Neural progenitor cell (in vitro differentiated cells): ENCODE measurements at regions not wholly inside any gene's neighbourhood (a gene's known extent, or its start where the extent isn't known, plus 50 kb on each side); places are given as distances from the start of the nearest gene placed in this dataset.

Experiments
- DNase-seq: peaks from one replicate; pipeline ENCODE4 v3.0.0-alpha.2; 2016; ENCODE audit warnings: low spot score
- H2AFZ ChIP-seq: fragments of 200-600 bp; sonication (generic); replicated peaks from 2 replicates; pipeline ENCODE4 v1.6.1; 2016; ENCODE audit warnings: antibody characterized with exemption
- H3F3A ChIP-seq: fragments of 200-600 bp; sonication (generic); 2 replicates; pipeline ENCODE4 v1.6.1; 2016; ENCODE audit warnings: antibody characterized with exemption, low read depth
- H3K27ac ChIP-seq: fragments of 200-600 bp; sonication (generic); 2 replicates; pipeline ENCODE4 v1.5.1; 2016; ENCODE audit warnings: mild to moderate bottlenecking
- H3K27me3 ChIP-seq: fragments of 200-600 bp; sonication (generic); 2 replicates; pipeline ENCODE4 v1.6.1; 2016; ENCODE audit warnings: mild to moderate bottlenecking, moderate library complexity
- H3K36me3 ChIP-seq: fragments of 200-600 bp; sonication (generic); 2 replicates; pipeline ENCODE4 v1.5.1; 2016
- H3K4me1 ChIP-seq: fragments of 200-600 bp; sonication (generic); 2 replicates; pipeline ENCODE4 v1.6.1; 2016; ENCODE audit warnings: mixed run types
- H3K4me2 ChIP-seq: fragments of 200-600 bp; sonication (generic); 2 replicates; pipeline ENCODE4 v1.6.1; 2016
- H3K4me3 ChIP-seq: fragments of 200-600 bp; sonication (generic); 2 replicates; pipeline ENCODE4 v1.5.1; 2016
- H3K79me2 ChIP-seq: fragments of 200-600 bp; sonication (generic); 2 replicates; pipeline ENCODE4 v1.6.1; 2016; ENCODE audit warnings: low read depth
- H3K9ac ChIP-seq: fragments of 200-600 bp; sonication (generic); 2 replicates; pipeline ENCODE4 v1.6.1; 2016
- H3K9me3 ChIP-seq: fragments of 200-600 bp; sonication (generic); 2 replicates; pipeline ENCODE4 v1.5.1; 2016; ENCODE audit warnings: low read depth
- H4K20me1 ChIP-seq: fragments of 200-600 bp; sonication (generic); 2 replicates; pipeline ENCODE4 v1.6.1; 2016; ENCODE audit warnings: low read depth
- H3K27ac Mint-ChIP-seq: 3 replicates; pipeline ENCODE4 v1.8.0; 2021; ENCODE audit warnings: mixed read lengths
- H3K27me3 Mint-ChIP-seq: 2 replicates; pipeline ENCODE4 v1.8.0; 2022; ENCODE audit warnings: low read depth, mild to moderate bottlenecking, inconsistent platforms, moderate library complexity, mixed read lengths; ENCODE audit not compliant: insufficient read depth
- H3K36me3 Mint-ChIP-seq: 3 replicates; pipeline ENCODE4 v1.8.0; 2021; ENCODE audit warnings: mixed read lengths
- H3K4me1 Mint-ChIP-seq: 3 replicates; pipeline ENCODE4 v1.8.0; 2021; ENCODE audit warnings: mixed read lengths
- H3K4me3 Mint-ChIP-seq: 3 replicates; pipeline ENCODE4 v1.8.0; 2021; ENCODE audit warnings: mild to moderate bottlenecking, moderate library complexity, mixed read lengths
- H3K9me3 Mint-ChIP-seq: 3 replicates; pipeline ENCODE4 v1.8.0; 2020; ENCODE audit warnings: mixed read lengths
- EZH2 ChIP-seq: fragments of 200-600 bp; sonication (generic); IDR thresholded peaks from 2 replicates; pipeline ENCODE4 v1.6.1; 2017; ENCODE audit warnings: antibody characterized with exemption, mild to moderate bottlenecking, moderate library complexity
- EZH2phosphoT487 ChIP-seq: fragments of 200-600 bp; sonication (generic); IDR thresholded peaks from 2 replicates; pipeline ENCODE4 v1.6.1; 2017; ENCODE audit warnings: antibody characterized with exemption
- TF ChIP-seq, protein P1 (sequence below): fragments of 200-600 bp; sonication (generic); IDR thresholded peaks from 2 replicates; pipeline ENCODE4 v1.5.1; 2017; ENCODE audit warnings: antibody characterized with exemption, mild to moderate bottlenecking

DNA sequence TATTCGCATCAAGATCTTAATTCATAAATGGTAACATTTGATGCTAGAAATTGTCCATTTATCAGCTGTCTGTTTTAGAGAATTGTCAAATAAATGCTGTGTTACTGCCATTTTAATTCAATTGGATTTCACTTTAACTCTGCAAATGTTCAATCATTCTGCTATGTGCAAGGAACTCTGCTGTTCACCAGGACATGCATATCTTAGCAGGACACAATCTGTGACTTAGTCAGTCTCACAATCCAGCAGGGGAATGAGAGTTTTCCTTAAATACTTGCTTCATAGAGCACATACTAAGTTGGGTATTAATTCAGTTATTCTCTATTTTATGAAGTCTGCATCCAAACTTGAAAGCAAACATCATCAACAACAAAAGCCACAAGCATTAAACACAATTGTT is 488.7 kb upstream of the MEF2C start:
- no peak overlapping the region for H2AFZ ChIP-seq
- H3K36me3 ChIP-seq, result no peaks in the 10 kb centered on the region
- DNase-seq, result no peak
- Mint-ChIP-seq H3K4me3 (no peak overlapping the region), H3K36me3 (no peaks in the 10 kb centered on the region), H3K27ac (no peak overlapping the region), H3K4me1 (no peaks in the 10 kb centered on the region), H3K27me3 (no peaks in the 10 kb centered on the region), H3K9me3 (no peaks in the 10 kb centered on the region)
- H3F3A ChIP-seq, result no peaks in the 10 kb centered on the region
- H3K4me2 ChIP-seq, result no peak overlapping the region
- no peak overlapping the region for H3K27ac ChIP-seq
- H3K27me3 ChIP-seq, result no peaks in the 10 kb centered on the region
- no peak overlapping the region for H3K4me3 ChIP-seq
- H3K9ac ChIP-seq, result no peak overlapping the region
- TF ChIP-seq EZH2 (no peak), EZH2phosphoT487 (no peak)
- TF ChIP-seq, protein P1, sequence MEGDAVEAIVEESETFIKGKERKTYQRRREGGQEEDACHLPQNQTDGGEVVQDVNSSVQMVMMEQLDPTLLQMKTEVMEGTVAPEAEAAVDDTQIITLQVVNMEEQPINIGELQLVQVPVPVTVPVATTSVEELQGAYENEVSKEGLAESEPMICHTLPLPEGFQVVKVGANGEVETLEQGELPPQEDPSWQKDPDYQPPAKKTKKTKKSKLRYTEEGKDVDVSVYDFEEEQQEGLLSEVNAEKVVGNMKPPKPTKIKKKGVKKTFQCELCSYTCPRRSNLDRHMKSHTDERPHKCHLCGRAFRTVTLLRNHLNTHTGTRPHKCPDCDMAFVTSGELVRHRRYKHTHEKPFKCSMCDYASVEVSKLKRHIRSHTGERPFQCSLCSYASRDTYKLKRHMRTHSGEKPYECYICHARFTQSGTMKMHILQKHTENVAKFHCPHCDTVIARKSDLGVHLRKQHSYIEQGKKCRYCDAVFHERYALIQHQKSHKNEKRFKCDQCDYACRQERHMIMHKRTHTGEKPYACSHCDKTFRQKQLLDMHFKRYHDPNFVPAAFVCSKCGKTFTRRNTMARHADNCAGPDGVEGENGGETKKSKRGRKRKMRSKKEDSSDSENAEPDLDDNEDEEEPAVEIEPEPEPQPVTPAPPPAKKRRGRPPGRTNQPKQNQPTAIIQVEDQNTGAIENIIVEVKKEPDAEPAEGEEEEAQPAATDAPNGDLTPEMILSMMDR, result no peak
- H4K20me1 ChIP-seq, result no peaks in the 10 kb centered on the region
- no peaks in the 10 kb centered on the region for H3K9me3 ChIP-seq
- no peaks in the 10 kb centered on the region for H3K79me2 ChIP-seq
- H3K4me1 ChIP-seq, result no peaks in the 10 kb centered on the region

DNA sequence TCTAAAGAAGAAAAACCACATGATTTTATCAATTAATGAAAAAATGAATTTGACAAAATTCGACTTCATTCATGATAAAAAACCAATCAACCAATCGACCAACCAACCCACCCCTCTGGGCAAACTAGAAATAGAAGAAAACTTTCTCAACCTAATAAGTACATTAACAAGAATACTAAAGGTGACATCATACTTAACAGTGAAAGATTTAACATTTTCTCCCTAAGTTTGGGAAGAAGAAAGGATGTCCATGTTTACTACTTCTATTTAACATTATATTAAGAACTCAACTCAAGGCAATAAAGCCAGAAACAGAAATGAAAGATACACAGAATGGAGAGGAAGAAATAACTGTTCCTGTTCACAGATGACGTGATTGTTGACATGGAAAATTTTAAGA is 476.1 kb upstream of the MEF2C start:
- no peak overlapping the region for H3K4me3 Mint-ChIP-seq
- no peaks in the 10 kb centered on the region for H3K9me3 Mint-ChIP-seq
- no peaks in the 10 kb centered on the region for H3K79me2 ChIP-seq
- DNase-seq, result no peak
- TF ChIP-seq EZH2phosphoT487, result no peak
- no peak for TF ChIP-seq EZH2
- TF ChIP-seq, protein P1, result no peak
- H3F3A ChIP-seq, result no peaks in the 10 kb centered on the region
- H3K27me3 ChIP-seq, result no peaks in the 10 kb centered on the region
- no peak overlapping the region for H2AFZ ChIP-seq
- H3K27me3 Mint-ChIP-seq, result peaks cover 2% of the 10 kb centered on the region
- H3K36me3 ChIP-seq, result no peaks in the 10 kb centered on the region
- H3K9ac ChIP-seq, result no peak overlapping the region
- H3K4me3 ChIP-seq, result no peak overlapping the region
- no peaks in the 10 kb centered on the region for H4K20me1 ChIP-seq
- no peak overlapping the region for H3K4me2 ChIP-seq
- no peaks in the 10 kb centered on the region for H3K9me3 ChIP-seq
- H3K27ac Mint-ChIP-seq, result no peak overlapping the region
- no peak overlapping the region for H3K27ac ChIP-seq
- no peaks in the 10 kb centered on the region for H3K36me3 Mint-ChIP-seq
- H3K4me1 ChIP-seq, result no peaks in the 10 kb centered on the region
- H3K4me1 Mint-ChIP-seq, result peaks cover 3% of the 10 kb centered on the region

DNA sequence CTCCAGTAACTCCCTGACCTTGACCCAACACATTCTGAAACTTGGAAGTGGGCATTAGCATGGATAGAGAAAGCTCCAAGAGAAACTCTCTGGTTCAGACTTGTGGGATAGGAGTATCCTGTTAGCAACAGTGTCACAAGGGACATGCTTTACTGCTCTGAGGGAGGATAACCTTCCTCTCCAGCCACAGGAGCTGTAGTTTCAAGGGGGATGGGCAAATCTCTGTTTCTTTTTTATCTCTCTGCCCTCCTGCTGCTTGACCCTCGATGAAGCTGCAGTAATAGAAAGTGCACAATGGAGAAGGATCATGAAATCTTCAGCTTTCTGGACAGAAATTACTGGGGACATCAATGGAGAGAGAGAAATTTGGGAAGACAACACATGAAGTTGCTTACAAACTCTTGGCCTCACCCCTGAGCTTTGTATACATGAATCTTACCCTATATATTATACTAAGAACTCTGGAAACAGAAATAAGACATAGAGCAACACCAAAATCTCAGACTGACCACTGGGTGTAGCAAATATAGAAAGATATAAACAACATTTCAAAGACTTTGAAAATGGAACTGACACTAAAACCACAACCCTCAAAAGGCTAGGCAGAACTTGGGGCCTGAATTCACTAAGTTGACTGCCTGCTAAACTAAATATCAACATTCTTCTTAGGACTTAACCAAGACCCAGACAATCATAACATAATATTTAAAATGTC is 471.0 kb upstream of the MEF2C start:
- Mint-ChIP-seq H3K4me1 (peaks cover 9% of the 10 kb centered on the region), H3K36me3 (no peaks in the 10 kb centered on the region), H3K9me3 (no peaks in the 10 kb centered on the region), H3K4me3 (no peak overlapping the region), H3K27ac (no peak overlapping the region), H3K27me3 (no peaks in the 10 kb centered on the region)
- Histone ChIP-seq H3K4me2 (no peak overlapping the region), H3K27me3 (no peaks in the 10 kb centered on the region), H3K9ac (no peak overlapping the region), H3K4me1 (peaks cover 3% of the 10 kb centered on the region), H3K36me3 (no peaks in the 10 kb centered on the region), H2AFZ (peak overlapping the region; percentile 35), H3K79me2 (no peaks in the 10 kb centered on the region), H3K27ac (no peak overlapping the region), H3K4me3 (no peak overlapping the region), H4K20me1 (no peaks in the 10 kb centered on the region), H3F3A (no peaks in the 10 kb centered on the region), H3K9me3 (no peaks in the 10 kb centered on the region)
- no peak for TF ChIP-seq EZH2
- no peak for TF ChIP-seq EZH2phosphoT487
- TF ChIP-seq, protein P1, result no peak
- DNase-seq, result no peak
